ENCODE measurements at regions not wholly inside any gene's neighbourhood (a gene's known extent, or its start where the extent isn't known, plus 50 kb on each side); places are given as distances from the start of the nearest gene placed in this dataset.

- TF ChIP-seq CTCF (conservative IDR thresholded peaks at IDR 0.05; ENCODE audit: low read length) (no peak), EZH2phosphoT487 (IDR thresholded peaks at IDR 0.05; ENCODE audit: borderline replicate concordance, low read depth, low read length) (no peak)
Measured at GRCh38 chrX:8043546-8043945, 116.3 kb upstream of the PNPLA4 start.

Data from OCI-LY7 (cell line).